Gastroesophageal sphincter (tissue), 4 donors: ENCODE measurements at regions not wholly inside any gene's neighbourhood (a gene's known extent, or its start where the extent isn't known, plus 50 kb on each side); places are given as distances from the start of the nearest gene placed in this dataset.
"Not testable (repeated sequence)": the region's sequence is repeated elsewhere in the genome, so short reads cannot be mapped to it uniquely, and the experiment has no call there.

ENCODE experiments used
- ATAC-seq: fragments of 150-250 bp; one replicate; pipeline ENCODE4 v1.9.1; 2016; ENCODE audit warnings: mild to moderate bottlenecking, moderate library complexity
- H3K27ac ChIP-seq, 4 donors: fragments of 200-600 bp; sonication (generic) in 3 of 4; 1 replicate in 3 of 4; 2 replicates in 1 of 4; pipeline ENCODE4 v1.5.1; 2016 to 2019
- H3K27me3 ChIP-seq: fragments of 200-600 bp; sonication (generic); one replicate; pipeline ENCODE4 v1.5.1; 2019
- H3K36me3 ChIP-seq, 2 donors: fragments of 200-600 bp; sonication (generic); one replicate each; pipeline ENCODE4 v1.5.1; 2019; ENCODE audit warnings: control low read depth in 1 of 2
- H3K4me1 ChIP-seq, 3 donors: fragments of 200-600 bp; sonication (generic); 1 replicate in 2 of 3; 2 replicates in 1 of 3; pipeline ENCODE4 v1.5.1; 2016 to 2019; ENCODE audit warnings: control low read depth in 2 of 3
- H3K4me3 ChIP-seq, 2 donors: fragments of 200-600 bp; sonication (generic); one replicate each; pipeline ENCODE4 v1.5.1; 2019; ENCODE audit warnings: mild to moderate bottlenecking in 1 of 2, moderate library complexity in 1 of 2
- H3K9me3 ChIP-seq, 3 donors: fragments of 200-600 bp; sonication (generic); one replicate each; pipeline ENCODE4 v1.5.1; 2017 to 2019; ENCODE audit warnings: control low read depth in 2 of 3
- CTCF ChIP-seq, 4 experiments: fragments of 200-600 bp in 2 of 4; fragments of 450-650 bp in 2 of 4; sonication (generic) in 1 of 4; IDR thresholded peaks; one replicate each; pipeline ENCODE4 v1.5.1; 2017 to 2019; ENCODE audit warnings: antibody characterized with exemption in 4 of 4, mild to moderate bottlenecking in 2 of 4, moderate library complexity in 2 of 4
- EP300 ChIP-seq: sonication (generic); formaldehyde crosslinking; IDR thresholded peaks from one replicate; pipeline ENCODE4 v1.6.1; 2017; ENCODE audit warnings: antibody characterized with exemption, mild to moderate bottlenecking
- POLR2A ChIP-seq, 2 donors: fragments of 450-650 bp; IDR thresholded peaks; one replicate each; pipeline ENCODE4 v1.6.1; 2017; ENCODE audit warnings: antibody characterized with exemption in 2 of 2, mild to moderate bottlenecking in 2 of 2, moderate library complexity in 1 of 2
- POLR2AphosphoS5 ChIP-seq: sonication (generic); formaldehyde crosslinking; IDR thresholded peaks from one replicate; pipeline ENCODE4 v1.6.1; 2017; ENCODE audit warnings: antibody characterized with exemption
- WGBS, 2 donors: methylation state at CpG; one replicate each; pipeline ENCODE4 v1.1.5; 2018; ENCODE audit warnings: low coverage in 1 of 2; 5-methylcytosine and 5-hydroxymethylcytosine counted together

- Histone ChIP-seq H3K27me3 (no peaks in the 10 kb centered on the region), H3K4me3 (no peak overlapping the region), H3K4me1 (no peaks in the 10 kb centered on the region), H3K36me3 (no peaks in the 10 kb centered on the region), H3K27ac (no peak overlapping the region), H3K9me3 (no peaks in the 10 kb centered on the region)
- TF ChIP-seq POLR2A (IDR thresholded peaks at IDR 0.05) (no peak), EP300 (no peak), POLR2AphosphoS5 (no peak), CTCF (IDR thresholded peaks at IDR 0.05) (no peak)
- ATAC-seq = no peak
Observed at GRCh38 chr14:87748558-87748957, 244.4 kb downstream of the GALC start.

- ATAC-seq = no peak
Observed at GRCh38 chr14:87745507-87746118, 247.4 kb downstream of the GALC start.

DNA sequence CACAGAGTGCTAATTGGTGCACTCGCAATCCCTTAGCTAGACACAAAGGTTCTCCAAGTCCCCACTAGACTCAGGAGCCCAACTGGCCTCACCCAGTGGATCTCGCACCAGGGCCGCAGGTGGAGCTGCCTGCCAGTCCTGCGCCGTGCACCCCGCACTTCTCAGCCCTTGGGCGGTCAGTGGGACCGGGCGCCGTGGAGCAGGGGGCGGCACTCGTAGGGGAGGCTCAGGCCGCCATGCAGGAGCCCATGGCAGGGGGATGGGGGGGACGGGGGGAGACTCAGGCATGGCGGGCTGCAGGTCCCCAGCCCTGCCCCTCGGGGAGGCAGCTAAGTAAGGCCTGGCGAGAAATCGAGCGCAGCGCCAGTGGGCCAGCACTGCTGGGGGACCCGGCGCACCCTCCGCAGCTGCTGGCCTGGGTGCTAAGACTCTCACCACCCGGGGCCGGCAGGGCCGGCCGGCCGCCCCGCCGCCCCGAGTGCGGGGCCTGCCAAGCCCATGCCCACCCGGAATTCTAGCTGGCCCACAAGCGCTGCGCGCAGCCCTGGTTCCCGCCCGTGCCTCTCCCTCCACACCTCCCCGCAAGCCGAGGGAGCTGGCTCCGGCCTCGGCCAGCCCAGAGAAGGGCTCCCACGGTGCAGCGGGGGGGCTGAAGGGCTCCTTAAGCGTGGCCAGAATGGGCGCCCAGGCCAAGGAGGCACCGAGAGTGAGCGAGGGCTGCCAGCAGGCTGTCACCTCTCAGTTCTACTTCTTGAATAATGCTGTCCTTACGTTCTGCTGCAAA lies 258.2 kb downstream of the GALC start:
- not testable (repeated sequence) for H3K27ac ChIP-seq, H3K27me3 ChIP-seq, H3K4me3 ChIP-seq, H3K9me3 ChIP-seq, ATAC-seq, H3K36me3 ChIP-seq, H3K4me1 ChIP-seq
- 93 to 97% methylated on average over 3 to 6 of the region's 49 CpGs for WGBS, 2 donors

More at GRCh38 chr14:87745507-87746118, 247.4 kb downstream of the GALC start:
- H3K4me3 ChIP-seq = no peak overlapping the region
- no peaks in the 10 kb centered on the region for H3K4me1 ChIP-seq
- WGBS, 2 donors = 76% methylated on average over 3 of the region's 3 CpGs; no CpG with 5 or more reads in 1 of the 2 donors
- no peak for TF ChIP-seq POLR2AphosphoS5
- peak in 1 of 4 experiments; percentile 57 for TF ChIP-seq CTCF (IDR thresholded peaks at IDR 0.05)
- no peak for TF ChIP-seq EP300
- no peak for TF ChIP-seq POLR2A (IDR thresholded peaks at IDR 0.05)
- no peak overlapping the region for H3K27ac ChIP-seq
- no peaks in the 10 kb centered on the region for H3K27me3 ChIP-seq
- H3K36me3 ChIP-seq = no peaks in the 10 kb centered on the region
- H3K9me3 ChIP-seq = no peaks in the 10 kb centered on the region

- 68 to 80% methylated on average over 3 to 4 of the region's 7 CpGs for WGBS, 2 donors
- H3K9me3 ChIP-seq, H3K4me1 ChIP-seq, H3K27ac ChIP-seq, H3K4me3 ChIP-seq, H3K27me3 ChIP-seq, ATAC-seq, H3K36me3 ChIP-seq: not testable (repeated sequence)
Observed at GRCh38 chr14:87733115-87733514, 259.9 kb downstream of the GALC start.

GRCh38 chr14:87732562-87732961 lies 260.4 kb downstream of the GALC start:
- no peaks in the 10 kb centered on the region for H3K36me3 ChIP-seq
- TF ChIP-seq CTCF (IDR thresholded peaks at IDR 0.05) (no peak), POLR2AphosphoS5 (no peak), POLR2A (IDR thresholded peaks at IDR 0.05) (no peak), EP300 (no peak)
- H3K4me3 ChIP-seq = no peak overlapping the region
- H3K27me3 ChIP-seq = no peaks in the 10 kb centered on the region
- WGBS, 2 donors = 59 to 72% methylated on average over 5 to 9 of the region's 9 CpGs
- H3K27ac ChIP-seq = no peak overlapping the region
- no peaks in the 10 kb centered on the region for H3K9me3 ChIP-seq
- no peaks in the 10 kb centered on the region for H3K4me1 ChIP-seq
- no peak for ATAC-seq

GRCh38 chr14:87725318-87725717 lies 267.7 kb downstream of the GALC start:
- 58 to 62% methylated on average over 3 to 4 of the region's 4 CpGs for WGBS, 2 donors
- no peaks in the 10 kb centered on the region for H3K4me1 ChIP-seq
- no peak overlapping the region for H3K4me3 ChIP-seq
- H3K27ac ChIP-seq = no peak overlapping the region
- no peaks in the 10 kb centered on the region for H3K36me3 ChIP-seq
- no peak for ATAC-seq
- H3K27me3 ChIP-seq = no peaks in the 10 kb centered on the region
- TF ChIP-seq POLR2A (IDR thresholded peaks at IDR 0.05) (no peak), CTCF (IDR thresholded peaks at IDR 0.05) (no peak), POLR2AphosphoS5 (no peak), EP300 (no peak)
- no peaks in the 10 kb centered on the region for H3K9me3 ChIP-seq
